Activated CD4-positive, alpha-beta T cell treated with anti-CD3 and anti-CD28 coated beads, Interleukin-2, amount 50 U/mL, for 24 hours (primary cell): ENCODE measurements at regions not wholly inside any gene's neighbourhood (a gene's known extent, or its start where the extent isn't known, plus 50 kb on each side); places are given as distances from the start of the nearest gene placed in this dataset.

ENCODE experiments used
- DNase-seq, 2 donors: peaks; one replicate each; pipeline ENCODE4 v3.0.0-alpha.2; 2020; ENCODE audit warnings: low read depth in 1 of 2, low spot score in 1 of 2

DNA sequence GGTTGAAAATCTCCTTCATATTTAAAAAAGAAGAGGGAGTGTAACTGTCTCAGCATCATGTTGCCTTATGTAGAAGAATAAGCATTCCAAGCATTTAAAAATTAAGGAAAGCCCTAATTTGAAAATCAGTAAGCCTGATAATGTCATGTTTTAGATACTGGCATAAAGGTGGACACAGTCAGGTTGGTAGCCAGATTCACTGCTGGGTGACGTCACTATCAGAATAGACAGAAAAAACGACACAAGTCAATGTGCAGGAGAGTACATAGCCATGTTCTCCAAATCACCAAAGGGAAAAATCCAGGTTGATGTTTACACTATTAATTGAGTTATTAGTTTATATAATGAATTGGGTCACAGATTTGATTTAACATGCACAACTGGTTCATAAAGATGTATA is 50.8 kb upstream of the POU3F2 start:
- no peak for DNase-seq
